GM21526 (cell line): ENCODE measurements at regions not wholly inside any gene's neighbourhood (a gene's known extent, or its start where the extent isn't known, plus 50 kb on each side); places are given as distances from the start of the nearest gene placed in this dataset.
"Not testable (repeated sequence)": the region's sequence is repeated elsewhere in the genome, so short reads cannot be mapped to it uniquely, and the experiment has no call there.

Experiments used
- ATAC-seq: cut with Tn5 transposase; IDR thresholded peaks from one replicate; pipeline ENCODE4 v1.9.1; 2021; ENCODE audit warnings: moderate library complexity; ENCODE audit not compliant: unreplicated experiment, low FRiP score

DNA sequence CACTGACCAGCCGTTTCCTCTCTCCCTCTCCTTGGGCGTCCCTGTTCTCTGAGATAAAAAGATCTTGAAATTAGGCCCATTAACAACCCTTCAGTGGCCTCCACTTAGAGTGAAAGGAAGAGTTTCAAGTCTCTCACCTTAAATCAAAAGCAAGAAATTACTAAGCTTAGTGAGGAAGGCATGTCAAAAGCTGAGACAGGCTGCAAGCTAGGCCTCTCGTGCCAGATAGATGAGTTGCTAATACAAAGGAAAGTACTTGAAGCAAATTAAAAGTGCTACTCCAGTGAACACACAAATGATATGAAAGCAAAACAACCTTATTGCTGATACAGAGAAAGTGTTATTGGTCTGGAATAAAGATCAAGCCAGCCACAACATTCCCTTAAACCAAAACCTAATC lies 331.3 kb upstream of the SEMA6A start:
- ATAC-seq: no peak

DNA sequence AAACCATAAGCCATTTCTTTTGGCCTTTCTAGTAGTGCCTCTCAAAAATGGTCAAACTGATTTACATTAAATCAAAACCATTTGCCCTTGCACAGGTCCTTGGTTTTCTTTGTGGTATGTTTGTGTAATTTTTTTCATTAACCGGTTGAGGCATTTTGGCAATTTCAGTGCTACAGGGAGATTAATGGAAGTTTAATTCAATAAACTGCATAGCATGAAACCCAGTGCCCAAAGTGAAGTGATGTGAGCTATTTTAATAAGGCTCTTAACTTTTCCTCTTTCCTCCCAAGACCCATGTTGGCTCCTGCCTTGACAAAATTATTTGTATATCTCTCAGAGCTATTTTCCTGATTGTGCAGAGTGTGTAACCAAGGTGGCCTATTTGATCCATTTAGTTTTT lies 326.2 kb upstream of the SEMA6A start:
- no peak for ATAC-seq

DNA sequence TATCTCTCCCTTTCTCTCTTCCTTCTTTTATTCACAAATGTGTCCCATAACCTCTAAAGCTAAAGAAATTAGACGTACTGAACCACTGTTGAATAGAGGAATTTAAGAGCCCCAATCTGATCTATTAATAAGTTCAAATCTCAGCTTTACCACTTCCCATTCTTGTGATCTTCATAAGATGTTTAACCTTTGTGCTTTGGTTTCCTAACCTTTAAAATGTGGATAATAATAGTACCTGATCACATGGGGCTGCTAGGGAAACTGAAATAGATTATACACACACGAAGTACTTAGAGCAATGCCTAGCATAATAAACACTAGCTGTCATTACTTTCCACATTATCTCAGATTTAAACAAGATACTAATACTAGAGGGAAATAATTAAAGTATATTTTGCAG lies 324.3 kb upstream of the SEMA6A start:
- ATAC-seq: peak; percentile 59

DNA sequence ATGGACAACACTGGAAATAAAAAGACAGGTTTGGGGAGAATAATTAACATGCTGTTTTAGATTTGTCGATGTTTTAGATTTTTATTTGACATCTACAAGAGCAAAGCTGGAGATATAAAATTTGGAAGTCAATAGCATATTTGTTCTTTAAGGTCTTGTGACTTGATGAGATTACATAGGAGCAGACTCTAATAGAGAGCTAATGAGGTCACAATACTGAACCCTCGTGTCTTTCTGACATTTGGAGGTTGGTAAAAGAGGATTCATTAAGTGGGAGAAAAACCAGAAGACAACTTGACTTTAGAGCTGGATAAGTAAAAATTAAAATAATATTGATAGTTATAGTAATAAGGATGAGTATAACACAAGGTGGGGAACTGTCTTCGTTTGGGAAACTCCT lies 322.7 kb upstream of the SEMA6A start:
- ATAC-seq: no peak

DNA sequence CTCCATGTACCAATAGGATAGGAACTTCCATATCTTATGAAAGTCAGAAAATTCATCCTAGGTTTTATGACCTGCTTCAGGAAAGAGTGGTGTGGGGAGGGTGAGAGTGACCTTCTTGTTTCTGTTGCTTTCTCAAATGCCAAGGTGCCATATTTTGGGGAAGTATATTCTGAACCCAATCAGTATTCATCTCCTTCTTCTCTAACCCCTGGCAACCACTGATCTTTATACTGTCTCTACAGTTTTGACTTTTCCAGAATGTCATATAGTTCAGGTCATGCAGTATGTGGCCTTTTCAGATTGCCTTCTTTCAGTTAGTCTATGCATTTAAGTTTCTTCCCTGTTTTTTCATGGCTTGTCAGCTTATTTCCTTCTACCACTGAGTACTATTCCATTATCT lies 321.4 kb upstream of the SEMA6A start:
- no peak for ATAC-seq

DNA sequence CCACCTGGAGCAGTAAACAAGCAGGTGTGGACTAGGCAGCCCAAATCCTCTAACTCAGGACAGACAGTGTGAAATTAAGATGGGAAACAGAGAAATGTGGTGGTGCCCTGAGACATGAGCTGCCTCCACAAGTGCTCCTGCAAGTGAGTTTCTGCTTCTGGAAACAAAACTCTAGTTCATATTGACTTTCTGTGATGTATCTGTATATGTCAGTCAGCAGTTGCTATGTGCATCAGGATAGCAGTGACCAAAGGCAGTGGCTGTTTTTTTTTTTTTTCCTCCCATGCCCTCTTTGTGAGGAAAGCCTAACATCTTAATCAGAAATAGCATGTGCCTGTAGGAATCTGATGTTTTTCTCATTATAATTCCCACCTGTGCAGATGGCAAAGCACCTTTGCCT lies 318.4 kb upstream of the SEMA6A start:
- ATAC-seq: no peak

DNA sequence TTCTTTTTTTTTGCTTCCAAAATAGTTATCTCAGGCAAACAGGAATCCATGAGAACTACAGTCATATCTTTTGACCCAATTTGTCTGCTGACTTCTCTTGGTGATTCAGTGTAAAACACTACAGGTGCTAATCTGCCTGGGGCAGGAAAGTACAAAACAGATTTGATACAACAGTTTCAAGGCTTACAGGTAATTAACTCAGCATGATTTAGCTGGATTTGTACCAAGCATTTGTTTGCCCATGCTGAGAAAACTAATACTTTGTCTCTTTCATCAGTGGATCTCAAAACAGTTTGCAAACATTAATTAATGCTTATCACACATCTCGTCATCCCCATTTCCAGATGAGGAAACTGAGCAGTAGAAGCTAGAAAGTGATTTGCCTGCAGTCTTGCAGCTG lies 312.5 kb upstream of the SEMA6A start:
- ATAC-seq: no peak

DNA sequence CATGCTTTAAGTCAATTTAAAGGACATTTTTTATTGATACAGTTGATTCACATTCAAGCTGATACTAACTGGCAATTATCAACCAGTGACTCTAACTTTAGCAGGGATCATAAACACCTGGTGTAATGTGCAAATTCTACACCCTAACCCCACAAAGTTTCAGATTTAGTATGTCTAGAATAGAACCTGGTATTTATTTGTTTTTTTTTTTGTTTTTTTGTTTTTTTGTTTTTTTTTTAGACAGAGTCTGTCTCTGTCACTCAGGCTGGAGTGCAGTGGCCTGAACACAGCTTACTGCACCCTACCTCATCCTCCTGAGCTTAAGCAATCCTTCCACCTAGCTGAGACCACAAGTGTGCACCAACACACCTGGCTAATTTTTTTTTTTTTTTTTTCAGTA lies 311.2 kb upstream of the SEMA6A start:
- no peak for ATAC-seq

DNA sequence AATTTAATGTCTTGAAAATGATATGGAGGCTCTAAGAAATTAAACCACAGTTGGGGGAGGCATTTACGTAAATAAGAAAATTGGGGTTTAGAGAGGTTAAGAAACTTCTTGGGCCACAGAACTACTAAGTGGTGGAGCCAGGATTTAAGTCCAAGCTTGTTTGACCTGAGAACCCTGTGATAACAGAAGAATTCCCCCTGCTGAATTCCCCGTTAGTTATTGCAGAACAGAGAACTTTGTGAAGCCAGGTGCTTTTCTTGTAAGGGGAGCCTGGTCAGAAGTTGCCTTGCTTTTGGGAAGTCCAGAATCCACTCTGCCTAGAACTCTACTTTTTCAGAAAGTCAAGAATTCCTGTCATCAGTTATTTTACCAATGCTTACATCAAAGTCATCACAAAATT lies 309.3 kb upstream of the SEMA6A start:
- ATAC-seq: no peak

DNA sequence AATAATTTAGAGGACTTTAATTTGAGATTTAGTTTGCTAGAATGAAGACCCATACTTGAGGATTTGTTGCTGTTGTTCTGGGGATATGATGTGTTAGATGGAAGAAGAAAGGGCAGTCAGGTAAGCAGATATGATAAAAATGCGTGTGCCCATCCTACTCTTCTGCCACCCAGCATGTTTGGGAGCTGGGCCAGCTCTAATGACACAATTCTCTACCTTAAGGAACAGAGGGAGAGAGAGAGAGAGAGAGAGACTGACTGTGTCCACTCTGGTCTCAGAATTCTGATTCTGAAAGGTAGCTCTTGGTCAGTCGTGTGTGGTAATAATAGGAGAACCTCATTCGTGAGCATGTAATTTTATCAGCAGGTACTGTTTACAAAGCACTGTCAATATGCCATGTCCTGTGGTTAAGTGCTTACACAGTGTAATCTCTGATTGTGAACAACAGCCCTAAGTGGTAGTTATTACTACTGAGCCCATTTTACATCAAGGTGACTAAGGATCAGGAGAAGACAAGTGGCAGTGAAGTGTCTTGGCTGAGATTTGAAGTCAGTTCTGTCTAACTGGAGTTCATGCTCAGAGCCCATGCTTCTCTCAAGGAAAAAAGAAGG lies 307.4 kb upstream of the SEMA6A start:
- ATAC-seq: no peak

DNA sequence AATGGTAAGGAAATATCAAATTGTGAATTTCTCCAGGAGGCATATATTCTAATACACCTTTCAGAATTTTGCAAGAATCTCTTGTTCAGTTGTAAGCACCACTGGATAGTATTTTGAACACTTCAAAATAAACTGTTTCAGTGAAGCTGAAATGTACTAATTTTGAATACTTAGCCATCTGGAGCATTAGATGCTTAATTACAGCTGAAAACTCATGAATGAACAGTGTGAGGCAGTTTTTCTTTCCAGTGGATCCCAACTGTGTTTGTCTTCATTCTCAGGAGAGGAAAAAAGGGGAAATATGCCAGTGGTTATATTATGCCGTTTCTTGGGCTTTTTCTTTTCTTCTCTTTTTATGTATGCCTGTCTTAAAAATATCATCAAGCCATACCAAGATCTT lies 306.0 kb upstream of the SEMA6A start:
- ATAC-seq: no peak

DNA sequence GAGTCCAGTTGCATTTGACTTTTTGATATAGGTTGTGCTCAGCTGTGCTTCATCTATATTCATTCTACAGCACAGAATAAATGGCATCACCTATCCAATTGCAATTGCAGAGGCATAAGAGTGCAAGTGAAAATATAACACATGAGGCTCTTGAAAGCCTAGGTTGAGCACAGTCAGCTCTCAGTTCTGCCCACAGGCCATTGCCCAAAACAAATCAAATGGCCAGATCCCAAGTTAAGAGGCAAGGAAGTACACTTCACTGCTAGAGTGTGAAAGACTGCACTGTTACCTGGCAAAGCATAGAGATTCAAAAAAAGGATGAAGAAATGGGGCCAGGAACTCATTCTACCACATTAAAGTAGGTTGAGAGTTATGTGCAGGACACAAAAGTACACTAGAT lies 305.5 kb upstream of the SEMA6A start:
- ATAC-seq: no peak

DNA sequence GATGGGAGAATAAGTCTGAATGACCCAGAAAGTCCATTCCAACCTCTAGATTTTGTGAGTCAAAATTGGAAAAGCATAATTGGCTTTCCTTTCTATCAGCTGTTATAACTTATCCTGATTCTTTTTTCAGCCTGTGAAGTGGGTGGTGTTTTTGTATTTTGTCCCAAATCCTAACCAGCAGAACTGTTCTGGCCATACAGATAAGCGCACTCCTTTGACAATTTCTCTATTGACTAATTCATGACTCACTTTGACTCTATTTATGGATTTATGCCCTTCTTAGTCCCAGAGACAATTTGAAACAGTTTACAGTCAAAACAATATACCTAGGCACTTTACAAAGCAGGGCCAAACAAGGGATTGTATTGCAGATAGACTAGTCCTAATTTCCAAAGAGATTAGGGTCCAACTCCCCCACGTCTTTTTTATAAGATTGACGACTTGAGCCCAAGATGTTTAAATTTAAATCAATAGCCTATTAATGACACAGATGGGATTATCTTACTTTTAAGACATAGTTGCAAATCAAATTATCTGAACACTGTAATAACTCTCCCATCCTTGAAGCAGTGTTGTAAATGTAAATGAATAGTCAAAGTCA lies 301.7 kb upstream of the SEMA6A start:
- no peak for ATAC-seq

DNA sequence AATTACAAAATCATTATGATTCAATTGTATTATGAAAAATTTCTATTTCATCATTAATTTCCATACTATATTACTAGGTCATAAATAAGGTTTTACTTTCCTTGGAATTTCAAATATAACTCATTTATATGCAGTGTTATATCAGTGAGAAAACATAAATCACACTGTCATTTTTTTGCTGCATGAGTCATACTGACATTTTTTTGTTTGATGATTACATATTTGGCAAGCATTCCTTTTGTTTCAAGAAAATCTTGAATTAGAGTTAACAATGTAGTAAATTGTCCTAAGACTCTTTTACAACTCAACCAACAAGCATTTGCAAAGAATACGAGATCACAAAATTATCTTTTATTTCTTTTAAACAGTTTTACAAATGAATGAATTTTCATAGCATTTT lies 298.4 kb upstream of the SEMA6A start:
- no peak for ATAC-seq

DNA sequence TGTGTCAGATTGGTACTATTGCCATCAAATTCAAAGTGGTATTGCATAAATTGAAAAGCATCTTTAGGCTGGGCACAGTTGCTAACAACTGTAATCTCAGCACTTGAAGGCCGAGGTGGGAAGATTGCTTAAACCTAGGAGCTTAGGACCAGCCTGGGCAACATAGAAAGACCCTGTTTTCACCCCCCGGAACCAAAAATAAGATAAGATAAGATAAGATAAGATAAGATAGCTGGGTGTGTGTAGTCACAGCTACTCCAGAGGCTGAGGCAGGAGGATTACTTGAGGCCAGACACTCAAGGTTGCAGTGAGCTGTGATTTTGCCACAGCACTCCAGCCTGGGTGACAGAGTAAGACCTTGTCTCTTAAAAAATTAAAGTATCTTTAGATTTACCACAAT lies 297.9 kb upstream of the SEMA6A start:
- ATAC-seq: no peak

DNA sequence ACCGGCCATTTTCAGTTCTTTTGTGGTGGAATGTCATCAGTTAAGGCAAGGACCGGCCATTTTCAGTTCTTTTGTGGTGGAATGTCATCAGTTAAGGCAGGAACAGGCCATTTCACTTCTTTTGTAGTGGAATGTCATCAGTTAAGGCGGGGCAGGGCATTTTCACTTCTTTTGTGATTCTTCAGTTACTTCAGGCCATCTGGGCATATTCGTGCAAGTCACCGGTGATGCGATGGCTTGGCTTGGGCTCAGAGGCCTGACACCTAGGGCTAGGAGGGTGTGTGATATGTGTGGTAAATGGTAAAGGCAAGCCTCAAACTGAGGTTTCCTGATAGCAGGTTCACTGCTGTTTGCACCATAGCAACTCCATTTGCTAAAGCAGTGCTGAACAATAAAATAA lies 293.2 kb upstream of the SEMA6A start:
- not testable (repeated sequence) for ATAC-seq

DNA sequence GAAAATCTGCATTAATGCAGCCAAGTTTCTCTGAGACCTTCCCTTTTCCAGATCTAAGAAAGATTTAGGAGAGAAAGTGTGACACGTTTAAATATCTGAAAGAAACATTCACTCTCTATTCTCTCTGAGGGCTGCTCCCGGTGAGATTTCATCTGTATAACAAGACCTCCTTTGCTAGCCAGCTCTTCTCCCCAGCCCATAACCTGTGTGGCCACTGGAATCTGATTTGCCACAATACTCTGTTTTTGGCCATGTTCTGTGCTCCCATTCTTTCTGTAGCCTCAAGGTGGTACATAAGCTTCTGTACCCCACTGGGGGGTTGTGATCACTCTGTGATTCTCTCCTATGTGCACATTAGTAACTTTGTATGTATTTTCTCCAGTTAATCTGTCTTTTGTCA lies 291.0 kb upstream of the SEMA6A start:
- no peak for ATAC-seq

DNA sequence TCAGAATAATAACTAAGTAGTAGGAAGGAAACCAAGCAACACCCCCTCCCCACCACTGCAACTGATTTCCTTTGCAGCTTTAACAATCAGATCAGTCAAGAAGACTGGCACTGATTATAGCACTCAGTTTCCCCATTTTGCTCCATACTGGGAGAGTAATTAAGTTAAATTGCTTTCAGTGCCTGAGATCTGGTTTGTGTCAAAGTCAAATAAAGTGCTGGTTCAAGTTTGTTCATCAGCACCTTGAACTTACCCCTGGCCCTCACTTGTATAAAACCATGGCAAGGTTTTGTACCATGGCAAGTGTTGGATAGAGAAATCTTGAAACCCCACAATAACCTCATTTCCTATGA lies 290.2 kb upstream of the SEMA6A start:
- ATAC-seq: no peak

DNA sequence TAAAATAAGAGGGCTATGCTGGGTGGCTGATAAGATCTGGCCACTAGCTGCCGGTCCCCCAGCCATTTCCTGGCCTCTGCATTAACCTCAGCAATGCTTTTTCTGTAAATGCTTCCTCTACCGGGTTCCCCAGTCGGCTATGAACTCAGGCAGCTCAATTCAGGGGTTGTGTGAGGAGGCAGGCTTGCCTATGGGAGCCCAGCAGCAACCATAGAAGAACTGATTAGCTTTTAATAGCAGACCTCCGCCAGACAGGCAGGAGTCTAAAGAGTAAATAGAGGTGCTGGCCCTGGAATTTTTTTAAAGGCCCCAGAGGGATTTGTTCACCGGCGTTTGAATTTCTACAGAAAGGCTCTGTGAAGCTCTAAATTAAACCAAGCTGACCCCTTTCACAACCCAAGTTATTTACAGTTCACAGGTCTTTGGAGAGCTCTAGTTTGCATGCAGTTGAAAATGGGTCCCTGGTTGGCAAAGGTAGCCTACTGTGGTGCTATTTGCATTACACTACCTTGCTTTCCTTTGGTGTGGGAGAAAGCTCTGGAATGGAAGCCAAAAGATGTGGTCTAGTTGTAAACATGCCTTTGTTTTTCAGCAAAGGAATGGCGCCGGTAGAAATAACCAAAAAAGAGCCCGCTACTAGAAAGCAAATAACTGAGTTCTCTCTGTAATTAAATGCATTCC lies 289.7 kb upstream of the SEMA6A start:
- no peak for ATAC-seq

DNA sequence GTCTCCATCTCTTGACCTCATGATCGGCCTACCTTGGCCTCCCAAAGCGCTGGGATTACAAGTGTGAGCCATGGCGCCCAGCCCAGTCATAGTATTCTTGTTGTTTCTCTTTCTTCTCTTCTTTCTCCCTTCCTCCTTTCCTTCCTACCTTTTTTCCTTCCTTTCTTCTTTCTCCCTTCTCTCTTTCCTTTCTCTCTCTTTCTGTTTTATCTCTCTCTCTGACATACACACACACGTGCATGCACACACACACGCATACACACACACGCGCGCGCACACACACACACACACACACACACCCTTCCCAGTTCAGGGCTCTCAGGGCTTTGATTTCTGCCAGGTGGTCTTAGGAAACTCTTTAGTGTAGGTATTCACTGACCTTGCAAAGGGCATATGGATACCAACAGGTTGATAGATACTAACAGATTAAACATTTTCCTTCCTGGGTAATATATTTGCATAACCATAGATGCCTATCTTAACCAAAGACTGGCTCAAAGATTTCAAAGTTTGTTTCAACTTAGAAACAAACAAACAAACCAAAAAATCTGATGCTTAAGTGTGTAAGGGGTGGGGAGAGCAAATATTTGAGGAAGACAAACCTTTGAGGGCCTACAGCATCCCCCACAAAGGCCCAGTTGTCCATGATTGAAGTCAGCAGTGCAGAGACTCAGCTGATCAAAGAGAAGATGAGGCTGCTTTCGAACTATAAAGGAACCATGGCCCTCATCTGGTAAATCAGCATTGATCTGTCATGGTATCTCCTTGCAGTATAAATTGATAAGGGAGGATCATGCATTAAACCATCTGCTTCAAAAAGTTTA lies 288.2 kb upstream of the SEMA6A start:
- ATAC-seq: no peak

DNA sequence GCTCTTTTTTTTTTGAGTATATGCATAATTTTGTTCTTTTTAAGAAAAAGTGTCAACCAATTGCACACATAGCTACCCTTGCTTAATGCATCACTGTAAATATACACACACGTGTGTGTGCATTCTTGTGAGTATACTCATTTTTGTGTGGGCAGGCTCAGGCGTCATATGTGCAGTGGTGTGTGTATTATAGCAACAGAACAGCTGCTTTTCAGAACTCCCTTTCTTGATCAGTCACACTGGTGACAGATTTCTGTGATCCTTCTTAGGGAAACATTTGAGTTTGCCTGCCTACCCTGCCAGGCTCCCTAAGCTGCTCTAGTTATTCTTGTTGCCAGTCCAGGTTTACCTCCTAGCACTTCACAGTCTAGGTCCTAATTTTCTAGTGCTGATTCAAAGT lies 287.0 kb upstream of the SEMA6A start:
- no peak for ATAC-seq

DNA sequence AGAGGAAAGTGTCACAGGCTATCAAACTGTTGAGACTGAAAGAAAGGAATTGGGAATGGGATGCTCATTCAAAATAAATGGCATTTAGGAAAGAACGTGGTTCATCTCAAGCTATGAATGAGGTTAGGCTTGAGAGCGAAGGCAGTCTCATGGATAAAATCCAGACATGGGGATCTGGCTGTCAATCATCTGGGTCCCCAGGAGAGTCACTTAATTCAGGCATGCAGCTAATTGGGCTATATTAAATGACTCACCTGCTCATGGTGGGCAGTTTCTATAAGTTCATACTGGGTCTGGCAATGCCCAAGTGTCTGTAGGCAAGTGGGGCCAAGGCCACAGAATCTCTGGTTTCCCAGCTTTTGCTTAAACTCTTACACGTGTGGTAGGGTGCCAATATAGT lies 286.5 kb upstream of the SEMA6A start:
- no peak for ATAC-seq
